GM12865 (cell line): ENCODE measurements at regions not wholly inside any gene's neighbourhood (a gene's known extent, or its start where the extent isn't known, plus 50 kb on each side); places are given as distances from the start of the nearest gene placed in this dataset.

ENCODE experiments used
- DNase-seq: peaks from one replicate; pipeline ENCODE4 v3.0.0; 2010; ENCODE audit warnings: low read depth
- H3K4me3 ChIP-seq: 2 replicates; pipeline ENCODE4 v1.5.1; 2011; ENCODE audit warnings: mild to moderate bottlenecking, low read depth, low read length, control low read depth
- CTCF ChIP-seq: IDR thresholded peaks from 2 replicates; pipeline ENCODE4 v1.5.1; 2011; ENCODE audit warnings: low read length, control low read depth, low read depth, inconsistent platforms; ENCODE audit not compliant: insufficient read depth; ENCODE audit errors: missing control alignments

- no peak for DNase-seq
- no peak for TF ChIP-seq CTCF
- H3K4me3 ChIP-seq, result no peak overlapping the region
These were observed 53.4 kb upstream of the NAV3 start for GRCh38 chr12:77777274-77777673.

- TF ChIP-seq CTCF, result no peak
- DNase-seq, result no peak
These were observed 55.9 kb upstream of the NAV3 start for GRCh38 chr12:77774761-77775160.

GRCh38 chr12:77772676-77773298 lies 57.9 kb upstream of the NAV3 start:
- no peak overlapping the region for H3K4me3 ChIP-seq
- TF ChIP-seq CTCF, result no peak
- no peak for DNase-seq

More at GRCh38 chr12:77774761-77775160, 55.9 kb upstream of the NAV3 start:
- no peak overlapping the region for H3K4me3 ChIP-seq

GRCh38 chr12:77768558-77768957 lies 62.1 kb upstream of the NAV3 start:
- no peak for DNase-seq
- no peak overlapping the region for H3K4me3 ChIP-seq
- TF ChIP-seq CTCF, result no peak

- no peak for TF ChIP-seq CTCF
- no peak overlapping the region for H3K4me3 ChIP-seq
- no peak for DNase-seq
These were observed 62.8 kb upstream of the NAV3 start for GRCh38 chr12:77767756-77768343.

- H3K4me3 ChIP-seq, result no peak overlapping the region
- no peak for TF ChIP-seq CTCF
- no peak for DNase-seq
These were observed 63.4 kb upstream of the NAV3 start for GRCh38 chr12:77767335-77767734.

- no peak overlapping the region for H3K4me3 ChIP-seq
- DNase-seq, result no peak
- no peak for TF ChIP-seq CTCF
These were observed 64.5 kb upstream of the NAV3 start for GRCh38 chr12:77766224-77766623.
